ENCODE measurements at regions not wholly inside any gene's neighbourhood (a gene's known extent, or its start where the extent isn't known, plus 50 kb on each side); places are given as distances from the start of the nearest gene placed in this dataset.

DNA sequence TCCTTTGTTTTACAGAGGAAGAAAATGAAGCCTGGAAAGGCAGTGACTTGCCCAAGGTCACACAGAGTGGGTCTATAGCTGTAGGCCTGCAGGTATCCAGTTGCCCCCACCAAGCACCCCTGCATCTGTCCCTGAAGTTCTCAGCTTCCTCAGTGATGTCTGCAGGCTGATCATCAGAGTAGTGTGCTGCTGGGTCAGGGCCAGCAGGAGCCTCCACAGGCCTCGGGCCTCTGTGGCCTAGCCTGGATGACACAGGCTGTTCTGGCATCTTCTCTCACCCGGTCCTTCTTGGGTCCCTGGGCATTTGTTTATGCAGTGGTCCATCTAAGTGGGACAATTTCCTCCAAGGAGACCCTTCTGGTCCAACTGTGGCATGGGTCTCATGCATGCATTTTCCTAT, 74.8 kb upstream of the E2F8 start:
- in situ Hi-C loops (cut with HindIII; ENCODE audit: low pct_unique_long_range_greater_than_20kb, low sequenced_read_pairs): no loop called here
- TF ChIP-seq, protein P1, sequence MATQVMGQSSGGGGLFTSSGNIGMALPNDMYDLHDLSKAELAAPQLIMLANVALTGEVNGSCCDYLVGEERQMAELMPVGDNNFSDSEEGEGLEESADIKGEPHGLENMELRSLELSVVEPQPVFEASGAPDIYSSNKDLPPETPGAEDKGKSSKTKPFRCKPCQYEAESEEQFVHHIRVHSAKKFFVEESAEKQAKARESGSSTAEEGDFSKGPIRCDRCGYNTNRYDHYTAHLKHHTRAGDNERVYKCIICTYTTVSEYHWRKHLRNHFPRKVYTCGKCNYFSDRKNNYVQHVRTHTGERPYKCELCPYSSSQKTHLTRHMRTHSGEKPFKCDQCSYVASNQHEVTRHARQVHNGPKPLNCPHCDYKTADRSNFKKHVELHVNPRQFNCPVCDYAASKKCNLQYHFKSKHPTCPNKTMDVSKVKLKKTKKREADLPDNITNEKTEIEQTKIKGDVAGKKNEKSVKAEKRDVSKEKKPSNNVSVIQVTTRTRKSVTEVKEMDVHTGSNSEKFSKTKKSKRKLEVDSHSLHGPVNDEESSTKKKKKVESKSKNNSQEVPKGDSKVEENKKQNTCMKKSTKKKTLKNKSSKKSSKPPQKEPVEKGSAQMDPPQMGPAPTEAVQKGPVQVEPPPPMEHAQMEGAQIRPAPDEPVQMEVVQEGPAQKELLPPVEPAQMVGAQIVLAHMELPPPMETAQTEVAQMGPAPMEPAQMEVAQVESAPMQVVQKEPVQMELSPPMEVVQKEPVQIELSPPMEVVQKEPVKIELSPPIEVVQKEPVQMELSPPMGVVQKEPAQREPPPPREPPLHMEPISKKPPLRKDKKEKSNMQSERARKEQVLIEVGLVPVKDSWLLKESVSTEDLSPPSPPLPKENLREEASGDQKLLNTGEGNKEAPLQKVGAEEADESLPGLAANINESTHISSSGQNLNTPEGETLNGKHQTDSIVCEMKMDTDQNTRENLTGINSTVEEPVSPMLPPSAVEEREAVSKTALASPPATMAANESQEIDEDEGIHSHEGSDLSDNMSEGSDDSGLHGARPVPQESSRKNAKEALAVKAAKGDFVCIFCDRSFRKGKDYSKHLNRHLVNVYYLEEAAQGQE (IDR thresholded peaks at IDR 0.05; ENCODE audit: insufficient read depth in 1 of 2, low read depth in 2 of 2, low read length in 1 of 2): no peak
- TF ChIP-seq, protein P2, sequence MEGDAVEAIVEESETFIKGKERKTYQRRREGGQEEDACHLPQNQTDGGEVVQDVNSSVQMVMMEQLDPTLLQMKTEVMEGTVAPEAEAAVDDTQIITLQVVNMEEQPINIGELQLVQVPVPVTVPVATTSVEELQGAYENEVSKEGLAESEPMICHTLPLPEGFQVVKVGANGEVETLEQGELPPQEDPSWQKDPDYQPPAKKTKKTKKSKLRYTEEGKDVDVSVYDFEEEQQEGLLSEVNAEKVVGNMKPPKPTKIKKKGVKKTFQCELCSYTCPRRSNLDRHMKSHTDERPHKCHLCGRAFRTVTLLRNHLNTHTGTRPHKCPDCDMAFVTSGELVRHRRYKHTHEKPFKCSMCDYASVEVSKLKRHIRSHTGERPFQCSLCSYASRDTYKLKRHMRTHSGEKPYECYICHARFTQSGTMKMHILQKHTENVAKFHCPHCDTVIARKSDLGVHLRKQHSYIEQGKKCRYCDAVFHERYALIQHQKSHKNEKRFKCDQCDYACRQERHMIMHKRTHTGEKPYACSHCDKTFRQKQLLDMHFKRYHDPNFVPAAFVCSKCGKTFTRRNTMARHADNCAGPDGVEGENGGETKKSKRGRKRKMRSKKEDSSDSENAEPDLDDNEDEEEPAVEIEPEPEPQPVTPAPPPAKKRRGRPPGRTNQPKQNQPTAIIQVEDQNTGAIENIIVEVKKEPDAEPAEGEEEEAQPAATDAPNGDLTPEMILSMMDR (IDR thresholded peaks at IDR 0.05): no peak
- TF ChIP-seq SIN3A (IDR thresholded peaks at IDR 0.05; ENCODE audit: borderline replicate concordance, insufficient read depth, low read depth, low read length): no peak
- TF ChIP-seq POLR2AphosphoS5 (IDR thresholded peaks at IDR 0.05; ENCODE audit: low read depth, low read length): no peak
- no peak for TF ChIP-seq TCF7L2 (IDR thresholded peaks at IDR 0.05; ENCODE audit: low read depth, low read length)
- ATAC-seq (no peak), DNase-seq (ENCODE audit: low read depth, low spot score) (no peak)
- Histone ChIP-seq H3K27me3 (ENCODE audit: control insufficient read depth, insufficient read depth, low read length) (peaks cover 8% of the 10 kb centered on the region), H3K4me3 (ENCODE audit: low read depth in 2 of 2, low read length in 2 of 2) (no peak overlapping the region), H3K27ac (ENCODE audit: low read length) (no peak overlapping the region), H3K36me3 (ENCODE audit: control insufficient read depth, insufficient read depth, low read length) (no peaks in the 10 kb centered on the region), H3K9me3 (ENCODE audit: control insufficient read depth, insufficient read depth, low read depth, low read length) (no peaks in the 10 kb centered on the region), H3K4me1 (ENCODE audit: control insufficient read depth, insufficient read depth, low read length) (no peaks in the 10 kb centered on the region)
- ChIA-PET CTCF (no interaction called here), POLR2A (no interaction called here)
- intact Hi-C loops (cut with micrococcal nuclease; ENCODE audit: unreplicated experiment): no loop called here
- no TSS peak for BruUV-seq (replicated peaks)

DNA sequence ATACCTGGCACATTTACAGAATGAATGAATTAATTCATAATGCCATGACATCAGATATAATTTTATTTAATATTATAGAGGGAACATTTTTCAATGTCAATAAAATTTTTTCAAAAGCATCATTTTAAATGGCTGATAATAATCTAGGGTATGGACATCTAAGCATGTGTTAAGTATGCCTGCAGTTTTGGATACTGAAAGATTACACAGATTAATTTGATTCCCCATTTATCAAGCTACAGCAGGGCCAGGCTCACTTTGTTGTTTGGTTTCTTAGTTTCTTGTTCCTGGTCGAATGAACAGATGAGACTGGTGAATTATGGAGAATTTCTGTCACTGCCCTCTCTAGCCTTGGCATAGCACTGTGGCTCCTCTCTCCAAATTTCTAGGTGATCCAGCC, 72.4 kb upstream of the E2F8 start:
- TF ChIP-seq, protein P2 (IDR thresholded peaks at IDR 0.05): no peak
- TF ChIP-seq POLR2AphosphoS5 (IDR thresholded peaks at IDR 0.05; ENCODE audit: low read depth, low read length): no peak
- no peak for TF ChIP-seq SIN3A (IDR thresholded peaks at IDR 0.05; ENCODE audit: borderline replicate concordance, insufficient read depth, low read depth, low read length)
- TF ChIP-seq, protein P1 (IDR thresholded peaks at IDR 0.05; ENCODE audit: insufficient read depth in 1 of 2, low read depth in 2 of 2, low read length in 1 of 2): no peak
- TF ChIP-seq TCF7L2 (IDR thresholded peaks at IDR 0.05; ENCODE audit: low read depth, low read length): no peak
- in situ Hi-C loops (cut with HindIII; ENCODE audit: low pct_unique_long_range_greater_than_20kb, low sequenced_read_pairs) (no loop called here), intact Hi-C loops (cut with micrococcal nuclease; ENCODE audit: unreplicated experiment) (no loop called here)
- Histone ChIP-seq H3K27me3 (ENCODE audit: control insufficient read depth, insufficient read depth, low read length) (no peaks in the 10 kb centered on the region; the same call in 1 of the 2 replicates), H3K9me3 (ENCODE audit: control insufficient read depth, insufficient read depth, low read depth, low read length) (no peaks in the 10 kb centered on the region), H3K4me3 (ENCODE audit: low read depth in 2 of 2, low read length in 2 of 2) (no peak overlapping the region), H3K27ac (ENCODE audit: low read length) (no peak overlapping the region), H3K4me1 (ENCODE audit: control insufficient read depth, insufficient read depth, low read length) (no peaks in the 10 kb centered on the region), H3K36me3 (ENCODE audit: control insufficient read depth, insufficient read depth, low read length) (no peaks in the 10 kb centered on the region)
- DNase-seq (ENCODE audit: low read depth, low spot score): no peak
- no TSS peak for BruUV-seq (replicated peaks)
- no peak for ATAC-seq
- ChIA-PET CTCF (interaction anchor here (0.6 to 0.7 kb wide), 2 partner anchors 23 to 238 kb away, joined by 3 to 7 read pairs; no protein-coding TSS in a partner anchor), POLR2A (no interaction called here)
